GM12874 (cell line): ENCODE measurements at regions not wholly inside any gene's neighbourhood (a gene's known extent, or its start where the extent isn't known, plus 50 kb on each side); places are given as distances from the start of the nearest gene placed in this dataset.

ENCODE experiments used
- CTCF ChIP-seq: IDR thresholded peaks from 2 replicates; pipeline ENCODE4 v1.5.1; 2011; ENCODE audit warnings: low read depth, mild to moderate bottlenecking, control low read depth, low read length, moderate library complexity; ENCODE audit not compliant: insufficient read depth

- TF ChIP-seq CTCF = no peak
Measured at GRCh38 chr14:31960039-31960438, 117.1 kb upstream of the ARHGAP5 start.

GRCh38 chr14:31961896-31962295 is 115.2 kb upstream of the ARHGAP5 start:
- TF ChIP-seq CTCF = no peak

GRCh38 chr14:31962920-31963319 is 114.2 kb upstream of the ARHGAP5 start:
- TF ChIP-seq CTCF = no peak

GRCh38 chr14:31963587-31963986 is 113.5 kb upstream of the ARHGAP5 start:
- no peak for TF ChIP-seq CTCF

GRCh38 chr14:31964490-31964889 is 112.6 kb upstream of the ARHGAP5 start:
- TF ChIP-seq CTCF = no peak

- TF ChIP-seq CTCF = no peak
Measured at GRCh38 chr14:31965071-31965734, 111.9 kb upstream of the ARHGAP5 start.

GRCh38 chr14:31965735-31966598 is 111.1 kb upstream of the ARHGAP5 start:
- TF ChIP-seq CTCF = no peak
